ENCODE measurements at regions not wholly inside any gene's neighbourhood (a gene's known extent, or its start where the extent isn't known, plus 50 kb on each side); places are given as distances from the start of the nearest gene placed in this dataset.

GRCh38 chr2:144201126-144201525 lies 318.8 kb downstream of the ZEB2 start:
- Histone ChIP-seq H3K4me1 (ENCODE audit: control insufficient read depth in 2 of 2, insufficient read depth in 2 of 2, low read length in 2 of 2) (no peaks in the 10 kb centered on the region), H3K27ac (ENCODE audit: low read depth in 1 of 2, low read length in 1 of 2) (no peak overlapping the region), H3K4me3 (ENCODE audit: low read length in 2 of 2) (no peak overlapping the region), H3K36me3 (ENCODE audit: control insufficient read depth in 2 of 2, insufficient read depth in 2 of 2, low read length in 1 of 2) (no peaks in the 10 kb centered on the region), H3K27me3 (ENCODE audit: control insufficient read depth in 2 of 2, insufficient read depth in 1 of 2, low read length in 1 of 2) (no peaks in the 10 kb centered on the region), H3K9me3 (ENCODE audit: control insufficient read depth in 2 of 2, insufficient read depth in 1 of 2, low read length in 1 of 2) (no peaks in the 10 kb centered on the region)
- DNase-seq (ENCODE audit: low read depth in 6 of 9, low spot score in 9 of 9) = no peak
- WGBS = 98% methylated on average over 6 of the region's 6 CpGs

GRCh38 chr2:144198116-144198515 lies 321.8 kb downstream of the ZEB2 start:
- WGBS = 95% methylated on average over 3 of the region's 3 CpGs

GRCh38 chr2:144194326-144195071 lies 325.4 kb downstream of the ZEB2 start:
- no peaks in the 10 kb centered on the region for H3K27me3 ChIP-seq (ENCODE audit: control insufficient read depth in 2 of 2, insufficient read depth in 1 of 2, low read length in 1 of 2)
- no peaks in the 10 kb centered on the region for H3K36me3 ChIP-seq (ENCODE audit: control insufficient read depth in 2 of 2, insufficient read depth in 2 of 2, low read length in 1 of 2)
- WGBS = 96% methylated on average over 5 of the region's 5 CpGs
- no peak for DNase-seq (ENCODE audit: low read depth in 6 of 9, low spot score in 9 of 9)
- no peaks in the 10 kb centered on the region for H3K4me1 ChIP-seq (ENCODE audit: control insufficient read depth in 2 of 2, insufficient read depth in 2 of 2, low read length in 2 of 2)
- H3K27ac ChIP-seq (ENCODE audit: low read depth in 1 of 2, low read length in 1 of 2) = no peak overlapping the region
- no peaks in the 10 kb centered on the region for H3K9me3 ChIP-seq (ENCODE audit: control insufficient read depth in 2 of 2, insufficient read depth in 1 of 2, low read length in 1 of 2)
- no peak overlapping the region for H3K4me3 ChIP-seq (ENCODE audit: low read length in 2 of 2)

More at GRCh38 chr2:144198116-144198515, 321.8 kb downstream of the ZEB2 start:
- no peak overlapping the region for H3K4me3 ChIP-seq (ENCODE audit: low read length in 2 of 2)
- H3K36me3 ChIP-seq (ENCODE audit: control insufficient read depth in 2 of 2, insufficient read depth in 2 of 2, low read length in 1 of 2) = no peaks in the 10 kb centered on the region
- no peaks in the 10 kb centered on the region for H3K4me1 ChIP-seq (ENCODE audit: control insufficient read depth in 2 of 2, insufficient read depth in 2 of 2, low read length in 2 of 2)
- no peaks in the 10 kb centered on the region for H3K27me3 ChIP-seq (ENCODE audit: control insufficient read depth in 2 of 2, insufficient read depth in 1 of 2, low read length in 1 of 2)
- H3K27ac ChIP-seq (ENCODE audit: low read depth in 1 of 2, low read length in 1 of 2) = no peak overlapping the region
- no peak for DNase-seq (ENCODE audit: low read depth in 6 of 9, low spot score in 9 of 9)
- no peaks in the 10 kb centered on the region for H3K9me3 ChIP-seq (ENCODE audit: control insufficient read depth in 2 of 2, insufficient read depth in 1 of 2, low read length in 1 of 2)

- DNase-seq (ENCODE audit: low read depth in 6 of 9, low spot score in 9 of 9) = no peak
- H3K36me3 ChIP-seq (ENCODE audit: control insufficient read depth in 2 of 2, insufficient read depth in 2 of 2, low read length in 1 of 2) = no peaks in the 10 kb centered on the region
- 98% methylated on average over 4 of the region's 4 CpGs for WGBS
- no peak overlapping the region for H3K4me3 ChIP-seq (ENCODE audit: low read length in 2 of 2)
- no peak overlapping the region for H3K27ac ChIP-seq (ENCODE audit: low read depth in 1 of 2, low read length in 1 of 2)
- H3K27me3 ChIP-seq (ENCODE audit: control insufficient read depth in 2 of 2, insufficient read depth in 1 of 2, low read length in 1 of 2) = no peaks in the 10 kb centered on the region
- no peaks in the 10 kb centered on the region for H3K4me1 ChIP-seq (ENCODE audit: control insufficient read depth in 2 of 2, insufficient read depth in 2 of 2, low read length in 2 of 2)
- H3K9me3 ChIP-seq (ENCODE audit: control insufficient read depth in 2 of 2, insufficient read depth in 1 of 2, low read length in 1 of 2) = no peaks in the 10 kb centered on the region
These were observed 328.9 kb downstream of the ZEB2 start for GRCh38 chr2:144190908-144191605.

- no peak overlapping the region for H3K27ac ChIP-seq (ENCODE audit: low read depth in 1 of 2, low read length in 1 of 2)
- no peaks in the 10 kb centered on the region for H3K27me3 ChIP-seq (ENCODE audit: control insufficient read depth in 2 of 2, insufficient read depth in 1 of 2, low read length in 1 of 2)
- H3K4me1 ChIP-seq (ENCODE audit: control insufficient read depth in 2 of 2, insufficient read depth in 2 of 2, low read length in 2 of 2) = peaks cover 4% of the 10 kb centered on the region in 2 donors
- no peak overlapping the region for H3K4me3 ChIP-seq (ENCODE audit: low read length in 2 of 2)
- H3K9me3 ChIP-seq (ENCODE audit: control insufficient read depth in 2 of 2, insufficient read depth in 1 of 2, low read length in 1 of 2) = no peaks in the 10 kb centered on the region
- H3K36me3 ChIP-seq (ENCODE audit: control insufficient read depth in 2 of 2, insufficient read depth in 2 of 2, low read length in 1 of 2) = no peaks in the 10 kb centered on the region
- whole genome bisulfite sequencing = 18% methylated on average over 9 of the region's 9 CpGs
- peak; percentile 10 to 78 (median 43) for DNase-seq (ENCODE audit: low read depth in 6 of 9, low spot score in 9 of 9)
These were observed 336.2 kb downstream of the ZEB2 start for GRCh38 chr2:144183727-144184126.

- H3K9me3 ChIP-seq (ENCODE audit: control insufficient read depth in 2 of 2, insufficient read depth in 1 of 2, low read length in 1 of 2) = no peaks in the 10 kb centered on the region
- H3K4me3 ChIP-seq (ENCODE audit: low read length in 2 of 2) = no peak overlapping the region
- peaks cover 4% of the 10 kb centered on the region in 2 donors for H3K4me1 ChIP-seq (ENCODE audit: control insufficient read depth in 2 of 2, insufficient read depth in 2 of 2, low read length in 2 of 2)
- no peak for DNase-seq (ENCODE audit: low read depth in 6 of 9, low spot score in 9 of 9)
- H3K36me3 ChIP-seq (ENCODE audit: control insufficient read depth in 2 of 2, insufficient read depth in 2 of 2, low read length in 1 of 2) = no peaks in the 10 kb centered on the region
- 81% methylated on average over 1 of the region's 1 CpG for WGBS
- no peak overlapping the region for H3K27ac ChIP-seq (ENCODE audit: low read depth in 1 of 2, low read length in 1 of 2)
- no peaks in the 10 kb centered on the region for H3K27me3 ChIP-seq (ENCODE audit: control insufficient read depth in 2 of 2, insufficient read depth in 1 of 2, low read length in 1 of 2)
These were observed 338.9 kb downstream of the ZEB2 start for GRCh38 chr2:144181001-144181400.

GRCh38 chr2:144180131-144180530 lies 339.8 kb downstream of the ZEB2 start:
- H3K27me3 ChIP-seq (ENCODE audit: control insufficient read depth in 2 of 2, insufficient read depth in 1 of 2, low read length in 1 of 2) = no peaks in the 10 kb centered on the region
- H3K9me3 ChIP-seq (ENCODE audit: control insufficient read depth in 2 of 2, insufficient read depth in 1 of 2, low read length in 1 of 2) = no peaks in the 10 kb centered on the region
- WGBS = 96% methylated on average over 3 of the region's 3 CpGs
- H3K36me3 ChIP-seq (ENCODE audit: control insufficient read depth in 2 of 2, insufficient read depth in 2 of 2, low read length in 1 of 2) = no peaks in the 10 kb centered on the region
- DNase-seq (ENCODE audit: low read depth in 6 of 9, low spot score in 9 of 9) = no peak
- H3K4me3 ChIP-seq (ENCODE audit: low read length in 2 of 2) = no peak overlapping the region
- H3K27ac ChIP-seq (ENCODE audit: low read depth in 1 of 2, low read length in 1 of 2) = no peak overlapping the region
- peaks cover 4% of the 10 kb centered on the region in 2 donors for H3K4me1 ChIP-seq (ENCODE audit: control insufficient read depth in 2 of 2, insufficient read depth in 2 of 2, low read length in 2 of 2)

GRCh38 chr2:144170179-144170578 lies 349.7 kb downstream of the ZEB2 start:
- Histone ChIP-seq H3K36me3 (ENCODE audit: control insufficient read depth in 2 of 2, insufficient read depth in 2 of 2, low read length in 1 of 2) (no peaks in the 10 kb centered on the region), H3K9me3 (ENCODE audit: control insufficient read depth in 2 of 2, insufficient read depth in 1 of 2, low read length in 1 of 2) (no peaks in the 10 kb centered on the region), H3K27ac (ENCODE audit: low read depth in 1 of 2, low read length in 1 of 2) (no peak overlapping the region), H3K4me3 (ENCODE audit: low read length in 2 of 2) (no peak overlapping the region), H3K4me1 (ENCODE audit: control insufficient read depth in 2 of 2, insufficient read depth in 2 of 2, low read length in 2 of 2) (no peaks in the 10 kb centered on the region), H3K27me3 (ENCODE audit: control insufficient read depth in 2 of 2, insufficient read depth in 1 of 2, low read length in 1 of 2) (no peaks in the 10 kb centered on the region)
- 98% methylated on average over 1 of the region's 1 CpG for WGBS
- DNase-seq (ENCODE audit: low read depth in 6 of 9, low spot score in 9 of 9) = no peak

GRCh38 chr2:144166743-144167142 lies 353.2 kb downstream of the ZEB2 start:
- Histone ChIP-seq H3K27ac (ENCODE audit: low read depth in 1 of 2, low read length in 1 of 2) (no peak overlapping the region), H3K36me3 (ENCODE audit: control insufficient read depth in 2 of 2, insufficient read depth in 2 of 2, low read length in 1 of 2) (no peaks in the 10 kb centered on the region), H3K4me1 (ENCODE audit: control insufficient read depth in 2 of 2, insufficient read depth in 2 of 2, low read length in 2 of 2) (no peaks in the 10 kb centered on the region), H3K9me3 (ENCODE audit: control insufficient read depth in 2 of 2, insufficient read depth in 1 of 2, low read length in 1 of 2) (no peaks in the 10 kb centered on the region), H3K27me3 (ENCODE audit: control insufficient read depth in 2 of 2, insufficient read depth in 1 of 2, low read length in 1 of 2) (no peaks in the 10 kb centered on the region), H3K4me3 (ENCODE audit: low read length in 2 of 2) (no peak overlapping the region)
- DNase-seq (ENCODE audit: low read depth in 6 of 9, low spot score in 9 of 9) = no peak
